Mucosa of descending colon (tissue), 3 donors: ENCODE measurements at regions not wholly inside any gene's neighbourhood (a gene's known extent, or its start where the extent isn't known, plus 50 kb on each side); places are given as distances from the start of the nearest gene placed in this dataset.

Experiments
- ATAC-seq: fragments of 200-7000 bp; cut with Tn5 transposase; one replicate; pipeline ENCODE4 v1.9.1; 2020; ENCODE audit warnings: mild to moderate bottlenecking, moderate library complexity
- DNase-seq, 3 donors: peaks; one replicate each; pipeline ENCODE4 v3.0.0-alpha.2; 2020
- H3K36me3 ChIP-seq: fragments of 200-600 bp; one replicate; pipeline ENCODE4 v1.8.0; 2021; ENCODE audit warnings: low read depth, mild to moderate bottlenecking
- H3K4me1 ChIP-seq: fragments of 200-600 bp; one replicate; pipeline ENCODE4 v1.8.0; 2021; ENCODE audit warnings: low read depth, mild to moderate bottlenecking
- H3K4me3 ChIP-seq: fragments of 200-600 bp; one replicate; pipeline ENCODE4 v1.8.0; 2021; ENCODE audit warnings: mild to moderate bottlenecking
- H3K9me3 ChIP-seq: fragments of 200-600 bp; one replicate; pipeline ENCODE4 v1.8.0; 2021; ENCODE audit warnings: mild to moderate bottlenecking
- CTCF ChIP-seq: fragments of 200-600 bp; IDR thresholded peaks from one replicate; pipeline ENCODE4 v1.8.0; 2022; ENCODE audit warnings: antibody characterized with exemption, mild to moderate bottlenecking
- intact Hi-C, 2 donors: fragments of 100-400 bp; cut with DNase I in 1 of 2; cut with micrococcal nuclease in 1 of 2; formaldehyde crosslinking; loops; one replicate each; pipeline versions ENCODE4 v1.11.0 to v1.11.1; 2022; cut with DNase I, micrococcal nuclease
- donor health status: DM: no; HTN: no; CAD: no; lungs with moderate emphysema.
- donor health status: DM: no; HTN: no; CAD: no.
- donor health status: DM: no; HTN: yes; CAD: no.

GRCh38 chr11:133705074-133705648 lies 140.2 kb downstream of the SPATA19 start:
- H3K9me3 ChIP-seq: no peaks in the 10 kb centered on the region
- no peak overlapping the region for H3K4me3 ChIP-seq
- ATAC-seq: no peak
- no peaks in the 10 kb centered on the region for H3K36me3 ChIP-seq
- no peak for TF ChIP-seq CTCF
- intact Hi-C loops: no loop called here
- DNase-seq: no peak
- H3K4me1 ChIP-seq: no peaks in the 10 kb centered on the region

- Histone ChIP-seq H3K9me3 (no peaks in the 10 kb centered on the region), H3K4me1 (no peaks in the 10 kb centered on the region), H3K4me3 (no peak overlapping the region), H3K36me3 (no peaks in the 10 kb centered on the region)
- TF ChIP-seq CTCF: no peak
- no peak for ATAC-seq
- intact Hi-C loops: no loop called here
- no peak for DNase-seq
Observed at GRCh38 chr11:133699071-133699470, 146.2 kb downstream of the SPATA19 start.

GRCh38 chr11:133698654-133699053 lies 146.7 kb downstream of the SPATA19 start:
- no peak for ATAC-seq
- Histone ChIP-seq H3K36me3 (no peaks in the 10 kb centered on the region), H3K4me1 (no peaks in the 10 kb centered on the region), H3K9me3 (no peaks in the 10 kb centered on the region), H3K4me3 (no peak overlapping the region)
- DNase-seq: no peak
- TF ChIP-seq CTCF: no peak
- intact Hi-C loops: no loop called here

DNA sequence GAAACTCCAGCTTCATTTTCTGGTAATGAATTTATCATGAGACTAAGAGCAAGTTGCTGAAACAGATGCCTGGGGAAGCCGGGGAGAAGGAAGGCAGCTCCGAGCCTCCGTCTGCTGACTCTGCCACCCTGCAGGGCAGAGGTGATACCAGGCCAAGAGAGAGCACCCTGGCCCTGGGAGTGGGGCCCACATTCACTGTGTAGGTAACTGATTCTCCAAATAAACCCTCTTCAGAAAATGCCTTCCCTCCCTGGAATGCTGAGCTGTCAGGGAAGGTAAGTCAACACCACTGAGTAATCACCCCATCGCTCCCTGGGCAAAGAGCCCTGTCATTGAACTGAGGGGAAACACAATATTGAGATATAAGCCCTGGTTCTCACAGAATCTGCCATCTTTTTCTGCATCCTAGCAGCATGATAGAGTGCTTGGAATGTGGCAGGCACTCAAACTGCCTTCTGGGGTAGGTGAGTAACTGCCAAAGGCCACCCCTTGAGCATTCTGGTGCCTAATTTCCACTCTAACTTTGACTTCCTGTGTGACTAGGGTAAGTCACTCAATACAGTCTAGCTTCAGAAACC lies 147.6 kb downstream of the SPATA19 start:
- Histone ChIP-seq H3K36me3 (no peaks in the 10 kb centered on the region), H3K9me3 (no peaks in the 10 kb centered on the region), H3K4me3 (no peak overlapping the region), H3K4me1 (no peaks in the 10 kb centered on the region)
- no peak for TF ChIP-seq CTCF
- no peak for ATAC-seq
- no peak for DNase-seq
- intact Hi-C loops: no loop called here

DNA sequence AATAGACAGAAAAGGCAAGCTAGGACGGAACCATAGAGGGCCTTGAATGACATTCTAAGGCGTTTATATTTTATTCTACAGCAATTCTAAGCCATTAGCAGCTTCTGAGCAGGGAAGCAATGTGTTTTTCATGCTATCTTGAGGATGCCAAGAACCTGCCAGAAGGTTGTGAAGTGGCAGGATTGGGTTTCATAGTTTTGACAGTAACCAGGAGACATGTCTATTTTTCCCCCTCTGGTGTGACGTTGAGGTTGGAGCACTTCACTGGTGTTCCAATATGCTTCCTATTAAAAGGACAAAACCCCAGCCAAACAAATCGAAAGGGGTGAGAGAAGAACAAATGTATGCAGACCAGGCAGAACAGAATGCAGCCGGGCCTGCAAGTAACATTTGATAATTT lies 148.2 kb downstream of the SPATA19 start:
- Histone ChIP-seq H3K36me3 (no peaks in the 10 kb centered on the region), H3K4me1 (no peaks in the 10 kb centered on the region), H3K9me3 (no peaks in the 10 kb centered on the region), H3K4me3 (no peak overlapping the region)
- TF ChIP-seq CTCF: no peak
- no peak for DNase-seq
- ATAC-seq: no peak
- intact Hi-C loops: no loop called here

GRCh38 chr11:133695387-133695786 lies 149.9 kb downstream of the SPATA19 start:
- DNase-seq: no peak
- no peaks in the 10 kb centered on the region for H3K4me1 ChIP-seq
- ATAC-seq: no peak
- intact Hi-C loops: no loop called here
- TF ChIP-seq CTCF: no peak
- H3K36me3 ChIP-seq: no peaks in the 10 kb centered on the region
- no peak overlapping the region for H3K4me3 ChIP-seq
- no peaks in the 10 kb centered on the region for H3K9me3 ChIP-seq
